OCI-LY3 (cell line): ENCODE measurements at regions not wholly inside any gene's neighbourhood (a gene's known extent, or its start where the extent isn't known, plus 50 kb on each side); places are given as distances from the start of the nearest gene placed in this dataset.

Experiments
- EZH2phosphoT487 ChIP-seq: fragments of 200-600 bp; shearing (Covaris generic); IDR thresholded peaks from 2 replicates; pipeline ENCODE4 v1.6.1; 2018; ENCODE audit warnings: antibody characterized with exemption, mixed run types, low read depth
- TF ChIP-seq, protein P1 (sequence below): fragments of 200-600, 300-600 bp; sonication (generic); IDR thresholded peaks from 2 replicates; pipeline ENCODE4 v1.5.1; 2014; ENCODE audit warnings: antibody characterized with exemption, low read length, low read depth

- TF ChIP-seq, protein P1, sequence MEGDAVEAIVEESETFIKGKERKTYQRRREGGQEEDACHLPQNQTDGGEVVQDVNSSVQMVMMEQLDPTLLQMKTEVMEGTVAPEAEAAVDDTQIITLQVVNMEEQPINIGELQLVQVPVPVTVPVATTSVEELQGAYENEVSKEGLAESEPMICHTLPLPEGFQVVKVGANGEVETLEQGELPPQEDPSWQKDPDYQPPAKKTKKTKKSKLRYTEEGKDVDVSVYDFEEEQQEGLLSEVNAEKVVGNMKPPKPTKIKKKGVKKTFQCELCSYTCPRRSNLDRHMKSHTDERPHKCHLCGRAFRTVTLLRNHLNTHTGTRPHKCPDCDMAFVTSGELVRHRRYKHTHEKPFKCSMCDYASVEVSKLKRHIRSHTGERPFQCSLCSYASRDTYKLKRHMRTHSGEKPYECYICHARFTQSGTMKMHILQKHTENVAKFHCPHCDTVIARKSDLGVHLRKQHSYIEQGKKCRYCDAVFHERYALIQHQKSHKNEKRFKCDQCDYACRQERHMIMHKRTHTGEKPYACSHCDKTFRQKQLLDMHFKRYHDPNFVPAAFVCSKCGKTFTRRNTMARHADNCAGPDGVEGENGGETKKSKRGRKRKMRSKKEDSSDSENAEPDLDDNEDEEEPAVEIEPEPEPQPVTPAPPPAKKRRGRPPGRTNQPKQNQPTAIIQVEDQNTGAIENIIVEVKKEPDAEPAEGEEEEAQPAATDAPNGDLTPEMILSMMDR, result no peak
- no peak for TF ChIP-seq EZH2phosphoT487
Observed at GRCh38 chr5:97243353-97243752, 60.3 kb upstream of the RIOK2 start.
